H1 (cell line): ENCODE measurements at regions not wholly inside any gene's neighbourhood (a gene's known extent, or its start where the extent isn't known, plus 50 kb on each side); places are given as distances from the start of the nearest gene placed in this dataset.

Experiments
- RAD21 ChIP-seq, 2 experiments: IDR thresholded peaks in 1 of 2; conservative IDR thresholded peaks in 1 of 2; 2 replicates each; pipeline ENCODE4 v1.6.1; 2011; ENCODE audit warnings: low read depth in 2 of 2, low read length in 2 of 2, improper control_type of control experiment in 1 of 2, inconsistent platforms in 1 of 2, mild to moderate bottlenecking in 1 of 2, moderate library complexity in 1 of 2

- no peak for TF ChIP-seq RAD21 (IDR thresholded peaks at IDR 0.05 in 1 of 2, conservative IDR thresholded peaks at IDR 0.05 in 1 of 2; ENCODE audit: low read depth in 2 of 2, low read length in 2 of 2)
Measured at GRCh38 chr2:177117755-177118154, 94.8 kb upstream of the HNRNPA3 start (continued).
